OCI-LY1 (cell line): ENCODE measurements at regions not wholly inside any gene's neighbourhood (a gene's known extent, or its start where the extent isn't known, plus 50 kb on each side); places are given as distances from the start of the nearest gene placed in this dataset.

Source experiments
- CTCF ChIP-seq: fragments of 200-600 bp; sonication (generic), shearing (Covaris generic); IDR thresholded peaks from 2 replicates; pipeline ENCODE4 v1.5.1; 2017; ENCODE audit warnings: mild to moderate bottlenecking, antibody characterized with exemption, low read length, moderate library complexity, mixed read lengths
- EZH2 ChIP-seq: fragments of 200-600 bp; sonication (generic), shearing (Covaris generic); IDR thresholded peaks from 2 replicates; pipeline ENCODE4 v1.8.0; 2017; ENCODE audit warnings: borderline replicate concordance, mixed run types, mild to moderate bottlenecking, antibody characterized with exemption, low read length, moderate library complexity, mixed read lengths

GRCh38 chr3:1515882-1516281 is 423.1 kb downstream of the CNTN6 start:
- no peak for TF ChIP-seq CTCF
- TF ChIP-seq EZH2 = no peak
